ENCODE measurements at regions not wholly inside any gene's neighbourhood (a gene's known extent, or its start where the extent isn't known, plus 50 kb on each side); places are given as distances from the start of the nearest gene placed in this dataset.

- TF ChIP-seq POLR2A (IDR thresholded peaks at IDR 0.05) (no peak), CTCF (IDR thresholded peaks at IDR 0.05) (no peak), EP300 (IDR thresholded peaks at IDR 0.05) (no peak)
Observed at GRCh38 chr17:77861981-77862645, 96.4 kb upstream of the TNRC6C start.

Data from stomach (tissue), 4 donors.